ENCODE measurements at regions not wholly inside any gene's neighbourhood (a gene's known extent, or its start where the extent isn't known, plus 50 kb on each side); places are given as distances from the start of the nearest gene placed in this dataset.

- H3K36me3 ChIP-seq (ENCODE audit: control insufficient read depth, insufficient read depth, low read length): no peaks in the 10 kb centered on the region
- H3K9me3 ChIP-seq (ENCODE audit: control insufficient read depth, low read length): no peaks in the 10 kb centered on the region
- H3K4me1 ChIP-seq (ENCODE audit: control insufficient read depth, insufficient read depth, low read length): no peaks in the 10 kb centered on the region
- no peak overlapping the region for H3K27ac ChIP-seq (ENCODE audit: insufficient read depth, low read depth, low read length, poor library complexity, severe bottlenecking)
- 97% methylated on average over 2 of the region's 2 CpGs; no CpG with 5 or more reads in 1 of the 2 experiments for WGBS, 2 experiments
- H3K4me3 ChIP-seq (ENCODE audit: insufficient read depth, low read depth, low read length): no peak overlapping the region
- H3K27me3 ChIP-seq (ENCODE audit: control insufficient read depth, insufficient read depth, low read length, poor library complexity, severe bottlenecking): no peaks in the 10 kb centered on the region
These were observed 141.8 kb downstream of the CTH start for GRCh38 chr1:70552662-70553566.

GRCh38 chr1:70553567-70553956 lies 142.5 kb downstream of the CTH start:
- H3K27ac ChIP-seq (ENCODE audit: insufficient read depth, low read depth, low read length, poor library complexity, severe bottlenecking): no peak overlapping the region
- H3K9me3 ChIP-seq (ENCODE audit: control insufficient read depth, low read length): no peaks in the 10 kb centered on the region
- no peak overlapping the region for H3K4me3 ChIP-seq (ENCODE audit: insufficient read depth, low read depth, low read length)
- WGBS, 2 experiments: 89% methylated on average over 1 of the region's 1 CpG; no CpG with 5 or more reads in 1 of the 2 experiments
- no peaks in the 10 kb centered on the region for H3K27me3 ChIP-seq (ENCODE audit: control insufficient read depth, insufficient read depth, low read length, poor library complexity, severe bottlenecking)
- no peaks in the 10 kb centered on the region for H3K36me3 ChIP-seq (ENCODE audit: control insufficient read depth, insufficient read depth, low read length)
- no peaks in the 10 kb centered on the region for H3K4me1 ChIP-seq (ENCODE audit: control insufficient read depth, insufficient read depth, low read length)

- Histone ChIP-seq H3K27ac (ENCODE audit: insufficient read depth, low read depth, low read length, poor library complexity, severe bottlenecking) (no peak overlapping the region), H3K36me3 (ENCODE audit: control insufficient read depth, insufficient read depth, low read length) (no peaks in the 10 kb centered on the region), H3K27me3 (ENCODE audit: control insufficient read depth, insufficient read depth, low read length, poor library complexity, severe bottlenecking) (no peaks in the 10 kb centered on the region), H3K4me1 (ENCODE audit: control insufficient read depth, insufficient read depth, low read length) (no peaks in the 10 kb centered on the region), H3K4me3 (ENCODE audit: insufficient read depth, low read depth, low read length) (no peak overlapping the region), H3K9me3 (ENCODE audit: control insufficient read depth, low read length) (no peaks in the 10 kb centered on the region)
- 88 to 92% methylated on average over 2 of the region's 2 CpGs for WGBS, 2 experiments
These were observed 143.3 kb downstream of the CTH start for GRCh38 chr1:70554341-70554740.

GRCh38 chr1:70556541-70556940 lies 145.5 kb downstream of the CTH start:
- Histone ChIP-seq H3K4me3 (ENCODE audit: insufficient read depth, low read depth, low read length) (no peak overlapping the region), H3K27ac (ENCODE audit: insufficient read depth, low read depth, low read length, poor library complexity, severe bottlenecking) (no peak overlapping the region), H3K9me3 (ENCODE audit: control insufficient read depth, low read length) (no peaks in the 10 kb centered on the region), H3K27me3 (ENCODE audit: control insufficient read depth, insufficient read depth, low read length, poor library complexity, severe bottlenecking) (no peaks in the 10 kb centered on the region), H3K36me3 (ENCODE audit: control insufficient read depth, insufficient read depth, low read length) (no peaks in the 10 kb centered on the region), H3K4me1 (ENCODE audit: control insufficient read depth, insufficient read depth, low read length) (no peaks in the 10 kb centered on the region)
- WGBS, 2 experiments: 70% methylated on average over 2 of the region's 2 CpGs; no CpG with 5 or more reads in 1 of the 2 experiments

GRCh38 chr1:70567167-70567566 lies 156.1 kb downstream of the CTH start:
- Histone ChIP-seq H3K36me3 (ENCODE audit: control insufficient read depth, insufficient read depth, low read length) (no peaks in the 10 kb centered on the region), H3K27me3 (ENCODE audit: control insufficient read depth, insufficient read depth, low read length, poor library complexity, severe bottlenecking) (no peaks in the 10 kb centered on the region), H3K27ac (ENCODE audit: insufficient read depth, low read depth, low read length, poor library complexity, severe bottlenecking) (no peak overlapping the region), H3K4me1 (ENCODE audit: control insufficient read depth, insufficient read depth, low read length) (no peaks in the 10 kb centered on the region), H3K4me3 (ENCODE audit: insufficient read depth, low read depth, low read length) (no peak overlapping the region), H3K9me3 (ENCODE audit: control insufficient read depth, low read length) (no peaks in the 10 kb centered on the region)
- WGBS, 2 experiments: 92 to 95% methylated on average over 5 of the region's 5 CpGs

- no peak overlapping the region for H3K27ac ChIP-seq (ENCODE audit: insufficient read depth, low read depth, low read length, poor library complexity, severe bottlenecking)
- H3K27me3 ChIP-seq (ENCODE audit: control insufficient read depth, insufficient read depth, low read length, poor library complexity, severe bottlenecking): no peaks in the 10 kb centered on the region
- no peaks in the 10 kb centered on the region for H3K4me1 ChIP-seq (ENCODE audit: control insufficient read depth, insufficient read depth, low read length)
- no peaks in the 10 kb centered on the region for H3K36me3 ChIP-seq (ENCODE audit: control insufficient read depth, insufficient read depth, low read length)
- no peaks in the 10 kb centered on the region for H3K9me3 ChIP-seq (ENCODE audit: control insufficient read depth, low read length)
- H3K4me3 ChIP-seq (ENCODE audit: insufficient read depth, low read depth, low read length): no peak overlapping the region
These were observed 160.1 kb downstream of the CTH start for GRCh38 chr1:70571191-70571590.

- no peaks in the 10 kb centered on the region for H3K4me1 ChIP-seq (ENCODE audit: control insufficient read depth, insufficient read depth, low read length)
- no peaks in the 10 kb centered on the region for H3K36me3 ChIP-seq (ENCODE audit: control insufficient read depth, insufficient read depth, low read length)
- no peak overlapping the region for H3K27ac ChIP-seq (ENCODE audit: insufficient read depth, low read depth, low read length, poor library complexity, severe bottlenecking)
- H3K4me3 ChIP-seq (ENCODE audit: insufficient read depth, low read depth, low read length): no peak overlapping the region
- H3K9me3 ChIP-seq (ENCODE audit: control insufficient read depth, low read length): no peaks in the 10 kb centered on the region
- WGBS, 2 experiments: 100% methylated on average over 1 to 2 of the region's 2 CpGs
- no peaks in the 10 kb centered on the region for H3K27me3 ChIP-seq (ENCODE audit: control insufficient read depth, insufficient read depth, low read length, poor library complexity, severe bottlenecking)
These were observed 162.3 kb downstream of the CTH start for GRCh38 chr1:70573317-70573843.

- H3K4me3 ChIP-seq (ENCODE audit: insufficient read depth, low read depth, low read length): no peak overlapping the region
- H3K27me3 ChIP-seq (ENCODE audit: control insufficient read depth, insufficient read depth, low read length, poor library complexity, severe bottlenecking): no peaks in the 10 kb centered on the region
- no peaks in the 10 kb centered on the region for H3K4me1 ChIP-seq (ENCODE audit: control insufficient read depth, insufficient read depth, low read length)
- H3K9me3 ChIP-seq (ENCODE audit: control insufficient read depth, low read length): no peaks in the 10 kb centered on the region
- H3K27ac ChIP-seq (ENCODE audit: insufficient read depth, low read depth, low read length, poor library complexity, severe bottlenecking): no peak overlapping the region
- H3K36me3 ChIP-seq (ENCODE audit: control insufficient read depth, insufficient read depth, low read length): no peaks in the 10 kb centered on the region
These were observed 170.6 kb downstream of the CTH start for GRCh38 chr1:70581661-70582060.

- Histone ChIP-seq H3K27ac (ENCODE audit: insufficient read depth, low read depth, low read length, poor library complexity, severe bottlenecking) (no peak overlapping the region), H3K4me3 (ENCODE audit: insufficient read depth, low read depth, low read length) (no peak overlapping the region), H3K36me3 (ENCODE audit: control insufficient read depth, insufficient read depth, low read length) (no peaks in the 10 kb centered on the region), H3K4me1 (ENCODE audit: control insufficient read depth, insufficient read depth, low read length) (no peaks in the 10 kb centered on the region), H3K9me3 (ENCODE audit: control insufficient read depth, low read length) (no peaks in the 10 kb centered on the region), H3K27me3 (ENCODE audit: control insufficient read depth, insufficient read depth, low read length, poor library complexity, severe bottlenecking) (no peaks in the 10 kb centered on the region)
- no CpG with 5 or more reads among the region's 1 CpG for WGBS, 2 experiments
These were observed 172.5 kb downstream of the CTH start for GRCh38 chr1:70583522-70583921.

GRCh38 chr1:70586046-70586445 lies 175.0 kb downstream of the CTH start:
- no peaks in the 10 kb centered on the region for H3K4me1 ChIP-seq (ENCODE audit: control insufficient read depth, insufficient read depth, low read length)
- H3K27me3 ChIP-seq (ENCODE audit: control insufficient read depth, insufficient read depth, low read length, poor library complexity, severe bottlenecking): no peaks in the 10 kb centered on the region
- no peak overlapping the region for H3K4me3 ChIP-seq (ENCODE audit: insufficient read depth, low read depth, low read length)
- no peaks in the 10 kb centered on the region for H3K9me3 ChIP-seq (ENCODE audit: control insufficient read depth, low read length)
- 61% methylated on average over 1 of the region's 1 CpG for WGBS, 2 experiments
- H3K36me3 ChIP-seq (ENCODE audit: control insufficient read depth, insufficient read depth, low read length): no peaks in the 10 kb centered on the region
- H3K27ac ChIP-seq (ENCODE audit: insufficient read depth, low read depth, low read length, poor library complexity, severe bottlenecking): no peak overlapping the region

All from ectodermal cell (in vitro differentiated cells).